ENCODE measurements at regions not wholly inside any gene's neighbourhood (a gene's known extent, or its start where the extent isn't known, plus 50 kb on each side); places are given as distances from the start of the nearest gene placed in this dataset.

GRCh38 chr1:209038735-209039134 is 544.8 kb upstream of the CAMK1G start:
- TF ChIP-seq, protein P1, sequence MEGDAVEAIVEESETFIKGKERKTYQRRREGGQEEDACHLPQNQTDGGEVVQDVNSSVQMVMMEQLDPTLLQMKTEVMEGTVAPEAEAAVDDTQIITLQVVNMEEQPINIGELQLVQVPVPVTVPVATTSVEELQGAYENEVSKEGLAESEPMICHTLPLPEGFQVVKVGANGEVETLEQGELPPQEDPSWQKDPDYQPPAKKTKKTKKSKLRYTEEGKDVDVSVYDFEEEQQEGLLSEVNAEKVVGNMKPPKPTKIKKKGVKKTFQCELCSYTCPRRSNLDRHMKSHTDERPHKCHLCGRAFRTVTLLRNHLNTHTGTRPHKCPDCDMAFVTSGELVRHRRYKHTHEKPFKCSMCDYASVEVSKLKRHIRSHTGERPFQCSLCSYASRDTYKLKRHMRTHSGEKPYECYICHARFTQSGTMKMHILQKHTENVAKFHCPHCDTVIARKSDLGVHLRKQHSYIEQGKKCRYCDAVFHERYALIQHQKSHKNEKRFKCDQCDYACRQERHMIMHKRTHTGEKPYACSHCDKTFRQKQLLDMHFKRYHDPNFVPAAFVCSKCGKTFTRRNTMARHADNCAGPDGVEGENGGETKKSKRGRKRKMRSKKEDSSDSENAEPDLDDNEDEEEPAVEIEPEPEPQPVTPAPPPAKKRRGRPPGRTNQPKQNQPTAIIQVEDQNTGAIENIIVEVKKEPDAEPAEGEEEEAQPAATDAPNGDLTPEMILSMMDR (IDR thresholded peaks at IDR 0.05; ENCODE audit: borderline replicate concordance, extremely low read depth, low read length, poor library complexity, severe bottlenecking) = no peak
- no peak for TF ChIP-seq EZH2 (IDR thresholded peaks at IDR 0.05; ENCODE audit: borderline replicate concordance, low read depth, low read length, severe bottlenecking)

Measured in DND-41 (cell line).